ENCODE measurements at regions not wholly inside any gene's neighbourhood (a gene's known extent, or its start where the extent isn't known, plus 50 kb on each side); places are given as distances from the start of the nearest gene placed in this dataset.
"Not testable (repeated sequence)": the region's sequence is repeated elsewhere in the genome, so short reads cannot be mapped to it uniquely, and the experiment has no call there.

DNA sequence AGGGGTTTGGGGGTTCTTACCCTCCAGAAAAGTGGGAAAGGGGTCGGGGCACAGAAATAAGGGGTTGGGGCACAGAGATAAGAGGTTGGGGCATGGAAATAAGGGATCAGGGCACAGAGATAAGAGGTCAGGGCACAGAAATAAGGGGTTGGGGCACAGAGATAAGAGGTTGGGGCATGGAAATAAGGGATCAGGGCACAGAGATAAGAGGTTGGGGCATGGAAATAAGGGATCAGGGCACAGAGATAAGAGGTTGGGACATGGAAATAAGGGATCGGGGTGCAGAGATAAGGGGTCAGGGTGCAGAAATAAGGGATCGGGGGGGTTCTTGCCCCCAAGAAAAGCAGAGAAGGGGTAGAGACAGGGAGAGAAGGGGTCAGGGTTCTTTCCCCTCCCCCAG is 69.2 kb downstream of the RAP2B start:
- H3K4me1 Mint-ChIP-seq; DNase-seq; H3K9ac ChIP-seq (ENCODE audit: low read length); H3K4me3 Mint-ChIP-seq; H3K4me3 ChIP-seq (ENCODE audit: control extremely low read depth in 1 of 5, extremely low read depth in 1 of 5, insufficient read depth in 1 of 5, low read depth in 2 of 5, low read length in 4 of 5); H4K20me1 ChIP-seq (ENCODE audit: control insufficient read depth, insufficient read depth, low read length, poor library complexity, severe bottlenecking); H3K79me2 ChIP-seq (ENCODE audit: control insufficient read depth, insufficient read depth, low read length); H3K36me3 ChIP-seq (replicated peaks in 1 of 2; ENCODE audit: control extremely low read depth in 1 of 2, control insufficient read depth in 1 of 2, extremely low read depth in 1 of 2, insufficient read depth in 2 of 2, low read length in 1 of 2); H3K9me3 ChIP-seq (ENCODE audit: control extremely low read depth in 1 of 3, control insufficient read depth in 2 of 3, insufficient read depth in 1 of 3, low read length in 2 of 3); H3K27ac ChIP-seq (ENCODE audit: low read length in 2 of 2); CTCF ChIA-PET; H2AFZ ChIP-seq (ENCODE audit: insufficient read depth, low read depth, low read length, poor library complexity, severe bottlenecking); H3K27me3 ChIP-seq (replicated peaks in 1 of 4; ENCODE audit: control extremely low read depth in 1 of 4, control insufficient read depth in 3 of 4, insufficient read depth in 4 of 4, low read length in 3 of 4); ATAC-seq (ENCODE audit: low read depth); H3K4me2 ChIP-seq (replicated peaks; ENCODE audit: low read depth, low read length, poor library complexity, severe bottlenecking); intact Hi-C loops (cut with micrococcal nuclease); POLR2A ChIA-PET; H3K27ac Mint-ChIP-seq; H3K9me3 Mint-ChIP-seq (ENCODE audit: insufficient read depth); H3K4me1 ChIP-seq (ENCODE audit: control insufficient read depth in 2 of 2, insufficient read depth in 2 of 2, low read length in 2 of 2): not testable (repeated sequence)
- 90% methylated on average over 2 of the region's 3 CpGs for WGBS (ENCODE audit: insufficient coverage)
- H3K27me3 Mint-ChIP-seq = peaks cover 10% of the 10 kb centered on the region

DNA sequence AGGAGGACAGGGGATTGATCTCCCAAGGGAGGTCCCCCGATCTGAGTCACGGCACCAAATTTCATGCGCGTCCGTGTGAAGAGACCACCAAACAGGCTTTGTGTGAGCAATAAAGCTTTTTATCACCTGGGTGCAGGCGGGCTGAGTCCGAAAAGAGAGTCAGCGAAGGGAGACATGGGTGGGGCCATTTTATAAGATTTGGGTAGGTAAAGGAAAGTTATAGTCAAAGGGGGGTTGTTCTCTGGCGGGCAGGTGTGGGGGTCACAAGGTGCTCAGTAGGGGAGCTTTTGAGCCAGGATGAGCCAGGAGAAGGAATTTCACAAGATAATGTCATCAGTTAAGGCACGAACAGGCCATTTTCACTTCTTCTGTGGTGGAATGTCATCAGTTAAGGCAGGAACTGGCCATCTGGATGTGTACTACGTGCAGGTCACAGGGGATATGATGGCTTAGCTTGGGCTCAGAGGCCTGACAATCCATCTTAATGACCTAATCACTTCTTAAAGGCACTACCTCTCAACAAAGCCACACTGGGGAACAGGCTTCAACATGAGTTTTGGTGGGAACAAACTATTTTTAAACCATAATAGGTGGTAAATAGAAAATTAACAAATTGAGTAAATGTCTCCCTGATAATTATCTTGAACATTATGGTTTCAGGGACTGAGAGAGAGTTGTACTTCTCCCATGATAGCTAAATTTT is 70.2 kb downstream of the RAP2B start:
- POLR2A ChIA-PET; H2AFZ ChIP-seq (ENCODE audit: insufficient read depth, low read depth, low read length, poor library complexity, severe bottlenecking); H3K27me3 ChIP-seq (replicated peaks in 1 of 4; ENCODE audit: control extremely low read depth in 1 of 4, control insufficient read depth in 3 of 4, insufficient read depth in 4 of 4, low read length in 3 of 4); intact Hi-C loops (cut with micrococcal nuclease); H3K79me2 ChIP-seq (ENCODE audit: control insufficient read depth, insufficient read depth, low read length); DNase-seq; H3K27ac ChIP-seq (ENCODE audit: low read length in 2 of 2); H3K4me3 ChIP-seq (ENCODE audit: control extremely low read depth in 1 of 5, extremely low read depth in 1 of 5, insufficient read depth in 1 of 5, low read depth in 2 of 5, low read length in 4 of 5); CTCF ChIA-PET; H3K4me1 Mint-ChIP-seq; H3K4me3 Mint-ChIP-seq; H3K27ac Mint-ChIP-seq; H4K20me1 ChIP-seq (ENCODE audit: control insufficient read depth, insufficient read depth, low read length, poor library complexity, severe bottlenecking); H3K9me3 Mint-ChIP-seq (ENCODE audit: insufficient read depth); H3K9me3 ChIP-seq (ENCODE audit: control extremely low read depth in 1 of 3, control insufficient read depth in 2 of 3, insufficient read depth in 1 of 3, low read length in 2 of 3); ATAC-seq (ENCODE audit: low read depth); H3K36me3 ChIP-seq (replicated peaks in 1 of 2; ENCODE audit: control extremely low read depth in 1 of 2, control insufficient read depth in 1 of 2, extremely low read depth in 1 of 2, insufficient read depth in 2 of 2, low read length in 1 of 2); H3K4me1 ChIP-seq (ENCODE audit: control insufficient read depth in 2 of 2, insufficient read depth in 2 of 2, low read length in 2 of 2); H3K4me2 ChIP-seq (replicated peaks; ENCODE audit: low read depth, low read length, poor library complexity, severe bottlenecking); H3K9ac ChIP-seq (ENCODE audit: low read length): not testable (repeated sequence)
- WGBS (ENCODE audit: insufficient coverage) = 97% methylated on average over 8 of the region's 11 CpGs
- peaks cover 10% of the 10 kb centered on the region for H3K27me3 Mint-ChIP-seq
